HepG2 (cell line): ENCODE measurements at regions not wholly inside any gene's neighbourhood (a gene's known extent, or its start where the extent isn't known, plus 50 kb on each side); places are given as distances from the start of the nearest gene placed in this dataset.
"Not testable (repeated sequence)": the region's sequence is repeated elsewhere in the genome, so short reads cannot be mapped to it uniquely, and the experiment has no call there.

ENCODE experiments used
- ETV6 ChIP-seq: sonication (generic); formaldehyde crosslinking; conservative IDR thresholded peaks from 2 replicates; pipeline ENCODE4 v1.4.0; 2020; ENCODE audit warnings: missing genetic modification reagents
- EZH2 ChIP-seq: conservative IDR thresholded peaks from 2 replicates; pipeline ENCODE4 v1.6.1; 2012; ENCODE audit warnings: mild to moderate bottlenecking, low read depth, low read length, moderate library complexity
- HDAC6 ChIP-seq: fragments of 200-600 bp; sonication (generic); IDR thresholded peaks from 2 replicates; pipeline ENCODE4 v1.7.0; 2017; ENCODE audit warnings: mild to moderate bottlenecking, antibody characterized with exemption, low read length, low read depth
- NKX3-1 ChIP-seq: sonication (generic); formaldehyde crosslinking; IDR thresholded peaks from 2 replicates; pipeline ENCODE4 v1.5.0; 2020; ENCODE audit warnings: missing genetic modification reagents
- POLR2AphosphoS5 ChIP-seq: IDR thresholded peaks from 2 replicates; pipeline ENCODE4 v1.6.1; 2012; ENCODE audit warnings: low read depth, low read length
- ZNF629 ChIP-seq: sonication (generic); formaldehyde crosslinking; conservative IDR thresholded peaks from 2 replicates; pipeline ENCODE4 v1.5.0; 2020; ENCODE audit warnings: missing genetic modification reagents
- TF ChIP-seq, protein P1 (sequence below): sonication (generic); formaldehyde crosslinking; IDR thresholded peaks from 2 replicates; pipeline ENCODE4 v1.5.0; 2020; ENCODE audit warnings: missing genetic modification reagents, mild to moderate bottlenecking, borderline replicate concordance
- TF ChIP-seq, protein P2 (sequence below), 2 experiments: IDR thresholded peaks; 2 replicates each; pipeline ENCODE4 v1.6.1; 2011 to 2012; ENCODE audit warnings: low read length in 2 of 2, borderline replicate concordance in 1 of 2, low read depth in 1 of 2, mild to moderate bottlenecking in 1 of 2, moderate library complexity in 1 of 2
- TF ChIP-seq, protein P3 (sequence below): sonication (generic); formaldehyde crosslinking; IDR thresholded peaks from 2 replicates; pipeline ENCODE4 v1.8.1; 2022; ENCODE audit warnings: low read depth, mild to moderate bottlenecking, missing genetic modification reagents
- TF ChIP-seq, protein P4 (sequence below): sonication (generic); formaldehyde crosslinking; IDR thresholded peaks from 2 replicates; pipeline ENCODE4 v1.5.0; 2020; ENCODE audit warnings: mild to moderate bottlenecking, missing genetic modification reagents, moderate library complexity

DNA sequence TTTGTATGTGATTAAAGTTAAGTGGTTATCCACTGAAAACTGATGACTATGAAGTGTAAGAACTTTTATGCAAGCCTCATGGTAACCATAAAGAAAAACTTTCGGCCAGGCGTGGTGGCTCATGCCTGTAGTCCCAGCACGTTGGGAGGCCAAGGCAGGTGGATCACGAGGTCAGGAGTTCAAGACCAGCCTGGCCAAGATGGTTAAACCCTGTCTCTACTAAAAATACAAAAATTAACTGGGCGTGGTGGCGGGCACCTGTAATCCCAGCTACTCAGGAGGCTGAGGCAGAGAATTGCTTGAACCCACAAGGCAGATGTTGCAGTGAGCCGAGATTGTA, 89.0 kb downstream of the TNFRSF13B start:
- TF ChIP-seq, protein P1, sequence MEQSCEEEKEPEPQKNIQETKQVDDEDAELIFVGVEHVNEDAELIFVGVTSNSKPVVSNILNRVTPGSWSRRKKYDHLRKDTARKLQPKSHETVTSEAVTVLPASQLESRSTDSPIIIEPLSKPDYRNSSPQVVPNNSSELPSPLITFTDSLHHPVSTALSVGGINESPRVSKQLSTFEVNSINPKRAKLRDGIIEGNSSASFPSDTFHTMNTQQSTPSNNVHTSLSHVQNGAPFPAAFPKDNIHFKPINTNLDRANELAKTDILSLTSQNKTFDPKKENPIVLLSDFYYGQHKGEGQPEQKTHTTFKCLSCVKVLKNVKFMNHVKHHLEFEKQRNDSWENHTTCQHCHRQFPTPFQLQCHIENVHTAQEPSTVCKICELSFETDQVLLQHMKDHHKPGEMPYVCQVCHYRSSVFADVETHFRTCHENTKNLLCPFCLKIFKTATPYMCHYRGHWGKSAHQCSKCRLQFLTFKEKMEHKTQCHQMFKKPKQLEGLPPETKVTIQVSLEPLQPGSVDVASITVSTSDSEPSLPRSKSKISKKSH: not testable (repeated sequence)
- TF ChIP-seq, protein P2, sequence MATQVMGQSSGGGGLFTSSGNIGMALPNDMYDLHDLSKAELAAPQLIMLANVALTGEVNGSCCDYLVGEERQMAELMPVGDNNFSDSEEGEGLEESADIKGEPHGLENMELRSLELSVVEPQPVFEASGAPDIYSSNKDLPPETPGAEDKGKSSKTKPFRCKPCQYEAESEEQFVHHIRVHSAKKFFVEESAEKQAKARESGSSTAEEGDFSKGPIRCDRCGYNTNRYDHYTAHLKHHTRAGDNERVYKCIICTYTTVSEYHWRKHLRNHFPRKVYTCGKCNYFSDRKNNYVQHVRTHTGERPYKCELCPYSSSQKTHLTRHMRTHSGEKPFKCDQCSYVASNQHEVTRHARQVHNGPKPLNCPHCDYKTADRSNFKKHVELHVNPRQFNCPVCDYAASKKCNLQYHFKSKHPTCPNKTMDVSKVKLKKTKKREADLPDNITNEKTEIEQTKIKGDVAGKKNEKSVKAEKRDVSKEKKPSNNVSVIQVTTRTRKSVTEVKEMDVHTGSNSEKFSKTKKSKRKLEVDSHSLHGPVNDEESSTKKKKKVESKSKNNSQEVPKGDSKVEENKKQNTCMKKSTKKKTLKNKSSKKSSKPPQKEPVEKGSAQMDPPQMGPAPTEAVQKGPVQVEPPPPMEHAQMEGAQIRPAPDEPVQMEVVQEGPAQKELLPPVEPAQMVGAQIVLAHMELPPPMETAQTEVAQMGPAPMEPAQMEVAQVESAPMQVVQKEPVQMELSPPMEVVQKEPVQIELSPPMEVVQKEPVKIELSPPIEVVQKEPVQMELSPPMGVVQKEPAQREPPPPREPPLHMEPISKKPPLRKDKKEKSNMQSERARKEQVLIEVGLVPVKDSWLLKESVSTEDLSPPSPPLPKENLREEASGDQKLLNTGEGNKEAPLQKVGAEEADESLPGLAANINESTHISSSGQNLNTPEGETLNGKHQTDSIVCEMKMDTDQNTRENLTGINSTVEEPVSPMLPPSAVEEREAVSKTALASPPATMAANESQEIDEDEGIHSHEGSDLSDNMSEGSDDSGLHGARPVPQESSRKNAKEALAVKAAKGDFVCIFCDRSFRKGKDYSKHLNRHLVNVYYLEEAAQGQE (IDR thresholded peaks at IDR 0.05; ENCODE audit: borderline replicate concordance in 1 of 2, low read depth in 1 of 2, low read length in 2 of 2): not testable (repeated sequence)
- not testable (repeated sequence) for TF ChIP-seq ZNF629; ETV6 (CRISPR knock-in tag); EZH2; NKX3-1 (CRISPR knock-in tag); HDAC6; POLR2AphosphoS5
- TF ChIP-seq, protein P3, sequence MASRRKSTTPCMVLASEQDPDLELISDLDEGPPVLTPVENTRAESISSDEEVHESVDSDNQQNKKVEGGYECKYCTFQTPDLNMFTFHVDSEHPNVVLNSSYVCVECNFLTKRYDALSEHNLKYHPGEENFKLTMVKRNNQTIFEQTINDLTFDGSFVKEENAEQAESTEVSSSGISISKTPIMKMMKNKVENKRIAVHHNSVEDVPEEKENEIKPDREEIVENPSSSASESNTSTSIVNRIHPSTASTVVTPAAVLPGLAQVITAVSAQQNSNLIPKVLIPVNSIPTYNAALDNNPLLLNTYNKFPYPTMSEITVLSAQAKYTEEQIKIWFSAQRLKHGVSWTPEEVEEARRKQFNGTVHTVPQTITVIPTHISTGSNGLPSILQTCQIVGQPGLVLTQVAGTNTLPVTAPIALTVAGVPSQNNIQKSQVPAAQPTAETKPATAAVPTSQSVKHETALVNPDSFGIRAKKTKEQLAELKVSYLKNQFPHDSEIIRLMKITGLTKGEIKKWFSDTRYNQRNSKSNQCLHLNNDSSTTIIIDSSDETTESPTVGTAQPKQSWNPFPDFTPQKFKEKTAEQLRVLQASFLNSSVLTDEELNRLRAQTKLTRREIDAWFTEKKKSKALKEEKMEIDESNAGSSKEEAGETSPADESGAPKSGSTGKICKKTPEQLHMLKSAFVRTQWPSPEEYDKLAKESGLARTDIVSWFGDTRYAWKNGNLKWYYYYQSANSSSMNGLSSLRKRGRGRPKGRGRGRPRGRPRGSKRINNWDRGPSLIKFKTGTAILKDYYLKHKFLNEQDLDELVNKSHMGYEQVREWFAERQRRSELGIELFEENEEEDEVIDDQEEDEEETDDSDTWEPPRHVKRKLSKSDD (CRISPR knock-in tag): not testable (repeated sequence)
- TF ChIP-seq, protein P4, sequence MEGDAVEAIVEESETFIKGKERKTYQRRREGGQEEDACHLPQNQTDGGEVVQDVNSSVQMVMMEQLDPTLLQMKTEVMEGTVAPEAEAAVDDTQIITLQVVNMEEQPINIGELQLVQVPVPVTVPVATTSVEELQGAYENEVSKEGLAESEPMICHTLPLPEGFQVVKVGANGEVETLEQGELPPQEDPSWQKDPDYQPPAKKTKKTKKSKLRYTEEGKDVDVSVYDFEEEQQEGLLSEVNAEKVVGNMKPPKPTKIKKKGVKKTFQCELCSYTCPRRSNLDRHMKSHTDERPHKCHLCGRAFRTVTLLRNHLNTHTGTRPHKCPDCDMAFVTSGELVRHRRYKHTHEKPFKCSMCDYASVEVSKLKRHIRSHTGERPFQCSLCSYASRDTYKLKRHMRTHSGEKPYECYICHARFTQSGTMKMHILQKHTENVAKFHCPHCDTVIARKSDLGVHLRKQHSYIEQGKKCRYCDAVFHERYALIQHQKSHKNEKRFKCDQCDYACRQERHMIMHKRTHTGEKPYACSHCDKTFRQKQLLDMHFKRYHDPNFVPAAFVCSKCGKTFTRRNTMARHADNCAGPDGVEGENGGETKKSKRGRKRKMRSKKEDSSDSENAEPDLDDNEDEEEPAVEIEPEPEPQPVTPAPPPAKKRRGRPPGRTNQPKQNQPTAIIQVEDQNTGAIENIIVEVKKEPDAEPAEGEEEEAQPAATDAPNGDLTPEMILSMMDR (CRISPR knock-in tag): not testable (repeated sequence)
